Heart right ventricle (tissue), 16 donors: ENCODE measurements at regions not wholly inside any gene's neighbourhood (a gene's known extent, or its start where the extent isn't known, plus 50 kb on each side); places are given as distances from the start of the nearest gene placed in this dataset.

Experiments
- ATAC-seq, 8 donors: fragments of 200-7000 bp; cut with Tn5 transposase; one replicate each; pipeline ENCODE4 v1.9.1; 2020; ENCODE audit warnings: mild to moderate bottlenecking in 8 of 8, moderate library complexity in 8 of 8, moderate number of reproducible peaks in 1 of 8
- DNase-seq, 2 donors: peaks; one replicate each; pipeline ENCODE4 v3.0.0-alpha.2; 2020
- H3K27ac ChIP-seq, 10 donors: fragments of 200-600 bp; sonication (generic) in 2 of 10; one replicate each; pipeline versions ENCODE4 v1.5.0 to v1.8.0; 2020 to 2022; ENCODE audit warnings: mild to moderate bottlenecking in 3 of 10
- H3K27me3 ChIP-seq, 7 donors: fragments of 200-600 bp; one replicate each; pipeline ENCODE4 v1.8.0; 2021 to 2022; ENCODE audit warnings: mild to moderate bottlenecking in 2 of 7
- H3K36me3 ChIP-seq, 9 donors: fragments of 200-600 bp; sonication (generic) in 1 of 9; one replicate each; pipeline versions ENCODE4 v1.5.0 to v1.8.0; 2020 to 2022; ENCODE audit warnings: mild to moderate bottlenecking in 2 of 9
- H3K4me1 ChIP-seq, 9 donors: fragments of 200-600 bp; sonication (generic) in 1 of 9; one replicate each; pipeline versions ENCODE4 v1.5.0 to v1.8.0; 2020 to 2022; ENCODE audit warnings: mild to moderate bottlenecking in 4 of 9
- H3K4me3 ChIP-seq, 10 donors: fragments of 200-600 bp; sonication (generic) in 2 of 10; one replicate each; pipeline versions ENCODE4 v1.5.0 to v1.8.0; 2020 to 2022; ENCODE audit warnings: mild to moderate bottlenecking in 7 of 10, moderate library complexity in 2 of 10
- H3K9me3 ChIP-seq, 11 donors: fragments of 200-600 bp in 10 of 11; sonication (generic) in 2 of 11; one replicate each; pipeline versions ENCODE4 v1.5.0 to v1.8.0; 2013 to 2022; ENCODE audit warnings: mild to moderate bottlenecking in 2 of 11, control low read depth in 1 of 11, moderate library complexity in 1 of 11
- WGBS, 2 donors: extraction: QIAGEN DNeasy Blood & Tissue Kit; methylation state at CpG; one replicate each; pipeline ENCODE4 v1.1.7; 2013; ENCODE audit warnings: inconsistent platforms in 1 of 2; 5-methylcytosine and 5-hydroxymethylcytosine counted together
- intact Hi-C, 10 donors: fragments of 100-400 bp; cut with DNase I; formaldehyde crosslinking; loops; one replicate each; pipeline versions ENCODE4 v1.11.1 to v1.14.2; 2022
- TF ChIP-seq, protein P1 (sequence below), 9 donors: fragments of 200-600 bp; sonication (generic) in 2 of 9; IDR thresholded peaks; one replicate each; pipeline versions ENCODE4 v1.5.0 to v1.8.0; 2021 to 2022; ENCODE audit warnings: antibody characterized with exemption in 9 of 9, mild to moderate bottlenecking in 5 of 9, moderate library complexity in 1 of 9
- donor health status: Arrhythmogenic right ventricular cardiomyopathy.
- donor health status: ischemic (EF 13 %, LVEDD 7.1; RV severe dilation, severe dysfunction).
- donor health status: healthy with polysubstance abuse.
- donor health status: DM: no; HTN: yes; CAD: no.
- donor health status: DM: no; HTN: no; CAD: no.
- donor health status: ischemic (EF 25% LVEDD 6.9; RV normal size, moderate dysfunction).
- donor health status: ischemic (EF 25% LVEDD 5.7; RV mildly dilated, moderate dysfunction).
- donor health status: healthy.
- donor health status: DM: yes; HTN: yes; CAD: no.
- donor health status: Ischemic cardiomyopathy.
- donor health status: ischemic (EF 35%, LVEDD 5.7; RV mildly dilated, moderate dysfunction).
- donor health status: nonischemic (EF 11% LVEDD 7.7; RV severe dilation, severe dysfunction).
- donor health status: DM: yes; HTN: yes; CAD: no.
- donor health status: PGD.
- donor health status: ischemic (EF 29% LVEDD 5.4; RV normal size, mild dysfunction).
- donor health status: nonischemic (EF 23%, LVEDD 6.1; RV moderate dilation, normal function).

GRCh38 chr19:32038021-32038920, 307.1 kb upstream of the ZNF507 start:
- intact Hi-C loops = no loop called here
- Histone ChIP-seq H3K4me3 (no peak overlapping the region), H3K27ac (no peak overlapping the region), H3K4me1 (peaks cover 0 to 11% (median 0%) of the 10 kb centered on the region in 9 donors), H3K27me3 (peaks cover 0 to 37% (median 24%) of the 10 kb centered on the region in 7 donors), H3K36me3 (no peaks in the 10 kb centered on the region), H3K9me3 (no peaks in the 10 kb centered on the region)
- ATAC-seq (no peak), DNase-seq (no peak)
- TF ChIP-seq, protein P1, sequence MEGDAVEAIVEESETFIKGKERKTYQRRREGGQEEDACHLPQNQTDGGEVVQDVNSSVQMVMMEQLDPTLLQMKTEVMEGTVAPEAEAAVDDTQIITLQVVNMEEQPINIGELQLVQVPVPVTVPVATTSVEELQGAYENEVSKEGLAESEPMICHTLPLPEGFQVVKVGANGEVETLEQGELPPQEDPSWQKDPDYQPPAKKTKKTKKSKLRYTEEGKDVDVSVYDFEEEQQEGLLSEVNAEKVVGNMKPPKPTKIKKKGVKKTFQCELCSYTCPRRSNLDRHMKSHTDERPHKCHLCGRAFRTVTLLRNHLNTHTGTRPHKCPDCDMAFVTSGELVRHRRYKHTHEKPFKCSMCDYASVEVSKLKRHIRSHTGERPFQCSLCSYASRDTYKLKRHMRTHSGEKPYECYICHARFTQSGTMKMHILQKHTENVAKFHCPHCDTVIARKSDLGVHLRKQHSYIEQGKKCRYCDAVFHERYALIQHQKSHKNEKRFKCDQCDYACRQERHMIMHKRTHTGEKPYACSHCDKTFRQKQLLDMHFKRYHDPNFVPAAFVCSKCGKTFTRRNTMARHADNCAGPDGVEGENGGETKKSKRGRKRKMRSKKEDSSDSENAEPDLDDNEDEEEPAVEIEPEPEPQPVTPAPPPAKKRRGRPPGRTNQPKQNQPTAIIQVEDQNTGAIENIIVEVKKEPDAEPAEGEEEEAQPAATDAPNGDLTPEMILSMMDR (IDR thresholded peaks at IDR 0.05) = no peak
- 65 to 72% methylated on average over 13 of the region's 13 CpGs for WGBS, 2 donors

DNA sequence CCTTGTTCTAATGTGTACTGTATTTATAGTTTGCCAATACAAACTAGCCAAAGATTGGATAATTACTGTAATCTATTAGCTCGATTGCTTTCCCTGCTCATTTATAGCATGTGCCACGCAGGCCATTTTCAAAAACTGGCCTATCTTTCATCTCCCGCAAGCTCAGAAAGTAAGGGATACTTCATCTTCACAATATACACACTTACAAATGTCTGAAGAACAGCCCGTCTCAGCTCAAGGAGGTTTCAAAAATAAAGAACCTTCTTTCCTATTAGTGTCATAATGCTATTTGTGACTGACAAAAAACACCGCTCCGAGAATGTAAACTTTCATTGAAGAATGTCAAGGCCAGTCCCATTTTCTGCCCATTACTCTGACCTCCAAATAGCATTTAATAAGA, 306.4 kb upstream of the ZNF507 start:
- ATAC-seq = no peak
- H3K9me3 ChIP-seq = no peaks in the 10 kb centered on the region
- 48 to 55% methylated on average over 6 of the region's 6 CpGs for WGBS, 2 donors
- H3K4me1 ChIP-seq = peaks cover 0 to 11% (median 0%) of the 10 kb centered on the region in 9 donors
- H3K36me3 ChIP-seq = no peaks in the 10 kb centered on the region
- DNase-seq = no peak
- TF ChIP-seq, protein P1 (IDR thresholded peaks at IDR 0.05) = no peak
- H3K27me3 ChIP-seq = peaks cover 0 to 42% (median 30%) of the 10 kb centered on the region in 7 donors
- H3K4me3 ChIP-seq = no peak overlapping the region
- intact Hi-C loops = no loop called here
- no peak overlapping the region for H3K27ac ChIP-seq

- no peak for ATAC-seq
- intact Hi-C loops = no loop called here
- DNase-seq = no peak
- Histone ChIP-seq H3K4me3 (no peak overlapping the region), H3K9me3 (no peaks in the 10 kb centered on the region), H3K27ac (no peak overlapping the region), H3K27me3 (peaks cover 0 to 47% (median 35%) of the 10 kb centered on the region in 7 donors), H3K4me1 (peaks cover 0 to 11% (median 0%) of the 10 kb centered on the region in 9 donors), H3K36me3 (no peaks in the 10 kb centered on the region)
- 65 to 67% methylated on average over 13 of the region's 13 CpGs for WGBS, 2 donors
- TF ChIP-seq, protein P1 (IDR thresholded peaks at IDR 0.05) = no peak
These were observed 306.0 kb upstream of the ZNF507 start for GRCh38 chr19:32039440-32039839.

DNA sequence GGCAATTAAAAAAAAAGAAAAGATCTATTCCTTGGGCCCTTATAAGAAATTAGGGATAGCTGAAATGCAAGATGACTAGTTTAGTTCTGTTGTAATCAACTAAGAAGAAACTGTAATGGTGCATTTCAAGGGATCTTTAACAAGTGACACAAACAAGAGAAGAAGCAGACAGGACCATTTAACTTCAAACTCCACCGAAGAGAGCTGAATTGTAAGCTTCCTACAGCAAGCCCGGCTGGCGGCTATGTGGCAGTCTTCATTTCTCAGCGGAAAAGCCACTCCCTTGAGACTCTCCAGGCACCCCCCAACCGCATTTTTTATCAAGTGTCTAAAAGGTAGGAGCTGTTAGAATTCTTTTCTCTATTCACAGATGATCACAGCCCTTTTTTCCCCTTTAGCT, 305.2 kb upstream of the ZNF507 start:
- Histone ChIP-seq H3K9me3 (no peaks in the 10 kb centered on the region), H3K4me3 (no peak overlapping the region), H3K27me3 (peaks cover 0 to 52% (median 43%) of the 10 kb centered on the region in 7 donors), H3K27ac (no peak overlapping the region), H3K4me1 (peaks cover 0 to 11% (median 0%) of the 10 kb centered on the region in 9 donors), H3K36me3 (no peaks in the 10 kb centered on the region)
- intact Hi-C loops = loop anchor here in 7 of 10 donors (5.0 to 10.0 kb wide), 6 partner anchors 182 to 1355 kb away; no protein-coding TSS in a partner anchor
- TF ChIP-seq, protein P1 (IDR thresholded peaks at IDR 0.05) = no peak
- no peak for DNase-seq
- 61 to 69% methylated on average over 5 of the region's 5 CpGs for WGBS, 2 donors
- no peak for ATAC-seq
